ENCODE measurements at regions not wholly inside any gene's neighbourhood (a gene's known extent, or its start where the extent isn't known, plus 50 kb on each side); places are given as distances from the start of the nearest gene placed in this dataset.

- TF ChIP-seq CTCF (IDR thresholded peaks at IDR 0.05) (no peak), POLR2A (IDR thresholded peaks at IDR 0.05) (no peak)
Measured at GRCh38 chr5:111933086-111933485, 176.1 kb upstream of the NREP start.
